GM18498 (cell line): ENCODE measurements at regions not wholly inside any gene's neighbourhood (a gene's known extent, or its start where the extent isn't known, plus 50 kb on each side); places are given as distances from the start of the nearest gene placed in this dataset.
"Not testable (repeated sequence)": the region's sequence is repeated elsewhere in the genome, so short reads cannot be mapped to it uniquely, and the experiment has no call there.

Experiments
- ATAC-seq: cut with Tn5 transposase; IDR thresholded peaks from one replicate; pipeline ENCODE4 v1.9.1; 2021; ENCODE audit warnings: mild to moderate bottlenecking, moderate library complexity; ENCODE audit not compliant: unreplicated experiment

DNA sequence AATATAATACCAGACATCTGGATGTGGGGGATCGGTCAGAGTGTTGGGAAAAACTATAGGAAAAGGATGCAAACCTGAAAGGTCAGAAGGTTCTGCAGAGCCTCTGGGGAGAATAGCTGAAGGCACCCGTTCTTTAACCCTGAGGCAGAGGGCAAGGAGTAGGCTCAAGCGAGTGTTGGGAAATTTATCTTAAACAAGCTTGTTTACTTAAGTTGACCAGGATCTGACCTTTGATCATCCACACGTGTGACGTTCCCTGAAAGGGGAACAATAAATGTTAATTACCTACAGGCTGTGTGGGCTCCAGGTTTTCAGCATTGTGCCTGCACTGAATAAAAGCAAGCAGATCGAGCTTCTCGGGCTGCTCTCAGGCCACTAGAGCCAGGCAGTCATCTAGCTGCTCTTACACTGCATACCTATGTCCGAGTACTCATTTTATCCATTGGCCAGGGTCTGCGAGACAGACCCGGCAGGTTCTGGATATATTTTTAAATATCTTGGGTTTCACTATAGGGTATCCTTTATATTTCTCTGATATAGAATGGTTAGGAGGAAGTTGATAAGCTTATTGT, 400.6 kb upstream of the CHST9 start:
- no peak for ATAC-seq

DNA sequence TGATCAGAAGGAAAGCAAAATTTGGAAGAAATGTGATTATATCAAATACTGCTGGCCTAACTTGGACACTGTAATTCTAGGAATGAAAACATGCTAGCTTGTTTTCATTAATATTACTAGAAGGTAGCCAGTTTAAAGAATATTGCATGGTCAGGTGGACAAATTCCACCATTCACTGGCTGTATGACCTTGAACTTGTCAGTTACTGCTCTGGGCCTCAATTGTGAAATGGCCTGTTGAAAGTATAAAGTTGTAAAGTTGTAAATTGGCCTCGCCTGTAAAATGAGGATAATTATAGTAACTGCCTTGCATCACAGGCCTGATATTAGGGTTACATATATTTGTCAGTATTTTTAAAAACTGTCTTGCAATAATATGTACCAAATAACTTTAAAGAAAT, 398.4 kb upstream of the CHST9 start:
- no peak for ATAC-seq

DNA sequence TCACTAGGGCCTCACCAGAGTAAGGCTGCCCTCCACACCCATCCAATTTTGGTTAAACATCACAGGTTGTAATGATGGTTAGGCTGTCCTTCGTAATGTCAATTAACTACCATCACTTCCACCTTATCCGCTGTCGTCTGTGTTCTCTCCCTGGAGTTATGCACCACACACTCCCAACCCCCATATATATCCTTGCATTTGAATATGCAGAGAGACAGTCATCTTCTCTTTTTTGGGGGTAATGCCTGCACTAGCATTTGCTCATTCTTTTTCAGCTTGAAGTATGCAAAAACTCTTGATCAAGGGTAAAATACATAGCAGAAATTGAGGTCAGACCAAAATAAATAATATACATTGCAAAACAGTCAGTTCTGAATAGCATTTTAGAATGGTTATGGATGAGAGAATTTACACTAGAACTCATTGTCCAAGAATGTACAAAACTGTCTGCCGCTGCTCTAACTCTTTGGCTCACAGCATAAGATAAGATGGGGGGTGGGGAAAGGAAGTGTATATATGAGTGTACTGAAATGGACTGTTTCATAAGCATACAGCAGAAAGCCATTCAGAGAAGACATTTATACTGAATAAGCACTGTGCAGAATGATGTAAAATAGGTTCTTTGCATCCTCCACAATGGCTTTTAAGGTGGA, 397.8 kb upstream of the CHST9 start:
- no peak for ATAC-seq

DNA sequence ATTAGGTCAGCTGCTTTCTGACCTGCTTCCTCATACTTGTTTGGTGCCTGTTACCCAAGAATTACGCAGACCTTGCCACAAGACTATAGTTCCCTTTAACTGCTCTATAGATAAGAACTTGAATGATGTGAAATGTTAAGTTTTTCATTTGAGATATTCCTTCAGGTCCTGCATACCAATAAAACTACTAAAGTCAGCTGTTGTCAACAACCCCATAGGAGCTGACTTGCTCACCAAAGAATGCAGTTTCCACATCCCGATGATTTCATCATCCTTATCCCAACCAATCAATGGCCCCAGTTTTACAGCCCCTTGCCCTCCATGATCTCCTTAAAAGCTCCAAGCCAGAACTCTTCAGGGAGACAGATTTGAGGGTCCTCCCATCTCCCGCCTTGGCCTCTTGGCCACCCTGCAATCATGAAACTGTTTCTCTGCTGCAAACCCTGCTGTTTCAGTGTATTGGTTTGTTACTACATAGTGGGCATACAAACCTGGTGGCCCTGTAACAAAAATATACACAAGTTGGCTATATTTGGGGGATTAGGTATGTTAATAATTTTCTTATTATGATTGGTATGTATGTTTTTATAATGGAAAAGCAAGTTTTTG, 396.3 kb upstream of the CHST9 start:
- no peak for ATAC-seq

DNA sequence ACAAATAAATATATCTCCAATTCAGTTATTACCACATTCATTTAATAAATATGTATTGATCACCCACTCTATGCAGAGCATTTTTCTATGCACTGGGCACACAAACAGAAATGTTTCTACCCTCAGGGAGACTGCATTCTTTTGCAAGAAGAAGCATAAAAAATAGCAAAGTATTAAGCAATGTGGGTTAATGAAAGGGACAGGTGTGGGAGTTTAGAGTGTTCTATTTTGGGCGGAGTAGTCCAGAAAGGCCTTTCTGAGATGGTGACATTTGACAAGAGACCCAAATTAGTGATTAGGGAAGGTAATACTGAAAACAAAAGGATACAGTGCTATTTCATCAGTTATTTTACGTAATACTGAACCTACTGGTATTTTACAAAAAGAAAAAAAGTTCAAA, 394.3 kb upstream of the CHST9 start:
- no peak for ATAC-seq

DNA sequence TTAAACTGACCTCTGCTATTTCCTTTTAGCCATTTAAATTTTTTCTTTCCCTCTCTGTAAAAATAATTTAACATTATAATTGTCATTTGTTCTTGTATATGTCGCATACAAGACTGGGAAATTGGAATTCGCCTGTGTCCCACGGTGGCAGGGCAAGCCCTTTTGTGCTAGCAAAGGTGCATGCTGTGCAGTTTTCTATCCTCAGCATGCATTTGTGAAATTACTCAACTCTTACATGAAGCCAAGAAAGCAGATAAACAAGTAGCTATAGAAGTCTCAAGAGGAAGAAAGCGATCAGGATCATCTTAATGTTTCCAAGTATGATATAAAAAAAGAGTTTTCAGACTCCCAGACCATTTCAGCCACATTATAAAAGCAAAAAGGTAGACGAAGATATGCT, 392.6 kb upstream of the CHST9 start:
- no peak for ATAC-seq

DNA sequence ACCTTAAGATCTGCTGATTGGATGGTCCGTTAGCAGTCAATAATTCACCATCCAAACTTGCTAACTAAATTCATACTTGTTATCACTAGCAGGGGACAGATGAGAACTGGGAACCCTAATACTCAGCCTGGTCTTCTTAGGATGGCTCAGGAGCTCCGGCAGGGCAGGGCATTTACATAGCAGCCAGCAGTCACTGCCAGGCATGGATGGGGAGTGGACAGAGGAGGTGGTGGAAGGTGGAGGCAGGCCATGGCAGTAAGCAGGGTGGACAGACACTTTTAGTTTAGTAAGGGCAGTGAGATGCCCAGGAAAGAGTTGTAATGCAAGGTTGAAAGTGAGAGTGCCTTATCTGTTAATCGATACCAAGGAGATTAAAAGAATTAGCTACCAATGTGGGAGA, 392.2 kb upstream of the CHST9 start:
- no peak for ATAC-seq

DNA sequence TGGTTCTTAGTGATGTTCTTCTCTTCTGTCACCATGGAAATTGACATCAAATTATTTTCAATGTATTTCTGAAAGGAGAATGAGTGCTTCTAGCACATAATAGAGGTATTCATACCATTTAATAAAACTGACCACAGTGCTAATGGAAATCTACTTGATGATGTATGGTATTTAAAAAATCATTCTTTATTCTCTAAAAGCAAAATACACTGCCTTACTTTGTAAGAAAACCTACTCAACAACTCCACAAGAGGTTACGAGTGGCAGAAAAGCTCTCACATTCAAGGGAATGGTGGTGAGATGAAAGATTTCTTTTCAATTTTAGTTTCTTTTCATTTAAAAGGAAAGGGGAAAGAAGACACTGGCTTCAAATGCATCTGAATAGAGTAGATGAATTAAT, 382.3 kb upstream of the CHST9 start:
- no peak for ATAC-seq

DNA sequence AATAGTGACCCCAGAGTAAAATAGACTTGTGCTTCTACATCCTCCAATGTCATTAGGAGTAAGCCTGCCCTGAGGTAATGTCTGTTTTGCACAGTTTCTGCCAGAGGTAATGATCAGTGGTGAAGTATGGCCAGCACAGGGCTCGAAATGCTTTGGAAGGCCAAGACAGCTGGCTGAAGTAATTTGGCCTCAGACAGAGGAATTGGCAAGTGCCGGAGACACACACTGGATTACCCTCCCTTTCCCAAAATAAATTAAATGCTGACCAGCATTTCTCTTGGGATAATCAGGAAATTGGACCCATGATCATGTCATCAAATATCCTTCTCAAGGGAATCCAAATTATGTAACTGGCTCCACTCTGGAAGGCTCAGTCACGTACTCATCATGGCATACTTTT, 379.0 kb upstream of the CHST9 start:
- no peak for ATAC-seq

DNA sequence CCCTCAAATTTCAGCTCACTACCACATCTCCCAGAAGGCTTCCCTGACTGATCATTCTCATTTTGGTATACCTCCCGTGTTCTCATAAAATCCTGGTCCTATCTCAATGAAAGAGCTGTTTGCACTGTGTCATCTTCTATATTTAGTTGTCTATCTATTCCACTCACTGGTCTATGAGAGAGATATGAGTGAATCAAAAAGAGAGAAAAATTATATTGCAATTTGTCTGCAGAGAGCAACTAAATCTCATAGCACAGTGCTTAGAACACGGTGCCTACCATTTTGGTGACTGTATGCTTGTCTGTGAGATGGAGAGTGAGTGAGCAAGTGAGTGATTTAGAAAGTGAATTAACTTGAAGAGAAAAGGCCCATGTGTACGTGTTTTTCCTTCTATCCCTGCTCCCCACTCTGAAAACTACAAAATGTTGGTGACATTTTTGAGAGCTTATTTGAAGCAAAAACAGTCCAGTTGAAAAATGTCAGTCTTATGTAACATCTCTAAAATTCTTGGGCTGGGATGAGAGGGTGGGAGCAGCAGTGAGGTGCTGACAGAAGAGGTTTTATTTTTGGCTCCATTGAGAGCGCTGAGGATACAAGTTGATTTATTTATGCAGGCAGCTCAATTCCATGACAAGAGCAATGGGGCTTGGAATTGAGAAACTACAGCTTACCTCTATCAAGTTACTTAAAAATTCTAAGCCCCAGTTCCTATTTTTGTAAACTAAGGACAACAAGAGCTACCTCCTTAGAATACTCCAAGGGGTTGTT, 373.5 kb upstream of the CHST9 start:
- no peak for ATAC-seq

DNA sequence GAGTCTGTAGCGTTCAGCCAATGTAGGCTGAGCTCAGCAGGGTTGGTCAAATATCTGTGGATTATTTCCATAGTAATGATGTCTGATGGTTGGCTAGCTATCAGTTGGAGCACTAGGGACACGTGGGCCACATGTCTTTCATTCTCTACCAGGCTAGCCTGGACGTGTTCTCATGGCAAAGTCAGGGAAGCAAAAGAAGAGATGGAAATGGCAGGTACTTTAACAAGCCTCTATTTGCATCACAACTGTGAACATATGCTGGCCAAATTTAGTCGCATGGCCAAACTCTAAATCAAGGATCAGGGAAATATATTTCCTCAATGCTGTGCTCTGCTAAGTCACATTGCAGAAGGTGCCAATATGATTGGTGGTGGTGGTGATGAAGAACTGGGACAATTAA, 371.6 kb upstream of the CHST9 start:
- ATAC-seq = no peak

DNA sequence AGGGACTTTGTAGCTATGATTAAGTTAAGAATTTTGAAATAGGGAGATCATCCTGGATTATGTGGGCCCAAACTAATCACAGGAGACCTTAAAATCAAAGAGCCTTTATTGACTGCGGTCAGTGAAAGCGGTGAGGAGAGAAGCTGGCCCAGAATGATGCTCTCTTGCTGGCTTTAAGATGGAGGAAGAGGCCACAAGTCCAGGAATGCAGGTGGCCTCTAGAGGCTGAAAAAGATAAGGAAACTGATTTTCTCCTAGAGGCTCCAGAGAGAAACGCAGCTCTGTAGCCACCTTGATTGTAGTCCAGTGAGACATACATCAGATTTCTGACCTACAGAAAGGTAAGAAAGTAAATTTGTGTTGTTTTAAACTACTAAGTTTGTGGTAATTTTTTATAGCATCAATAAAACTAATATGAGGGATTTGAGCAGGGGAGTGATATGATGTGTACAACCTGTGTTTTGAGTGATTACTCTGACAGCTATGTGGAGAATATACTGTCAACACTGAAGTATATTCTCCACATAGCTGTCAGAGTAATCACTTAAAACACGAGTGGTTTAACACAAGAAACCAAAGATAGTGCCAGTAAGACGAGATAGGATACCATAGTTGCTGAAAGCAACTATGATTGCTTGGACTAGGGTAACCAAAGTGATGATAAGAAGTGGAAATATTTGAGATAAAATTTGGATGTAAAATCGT, 364.4 kb upstream of the CHST9 start:
- ATAC-seq = no peak

DNA sequence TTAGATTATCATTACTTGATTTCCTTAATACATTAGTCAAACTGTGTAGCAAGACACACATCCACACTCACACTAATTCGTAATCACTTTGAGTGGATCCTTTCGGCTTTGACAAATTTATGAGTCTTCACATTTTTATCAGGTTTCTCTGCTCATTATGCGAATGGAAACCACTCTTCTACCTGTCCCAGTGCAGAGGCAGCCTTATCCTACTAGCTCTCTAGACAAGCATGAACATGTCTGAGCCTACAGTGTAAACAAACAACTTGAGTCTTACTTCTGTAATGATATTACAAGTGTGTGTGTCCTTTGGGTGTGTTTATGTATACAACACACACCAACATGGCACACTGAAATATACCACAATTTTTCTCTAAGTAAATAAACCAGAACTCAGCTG, 361.9 kb upstream of the CHST9 start:
- no peak for ATAC-seq

DNA sequence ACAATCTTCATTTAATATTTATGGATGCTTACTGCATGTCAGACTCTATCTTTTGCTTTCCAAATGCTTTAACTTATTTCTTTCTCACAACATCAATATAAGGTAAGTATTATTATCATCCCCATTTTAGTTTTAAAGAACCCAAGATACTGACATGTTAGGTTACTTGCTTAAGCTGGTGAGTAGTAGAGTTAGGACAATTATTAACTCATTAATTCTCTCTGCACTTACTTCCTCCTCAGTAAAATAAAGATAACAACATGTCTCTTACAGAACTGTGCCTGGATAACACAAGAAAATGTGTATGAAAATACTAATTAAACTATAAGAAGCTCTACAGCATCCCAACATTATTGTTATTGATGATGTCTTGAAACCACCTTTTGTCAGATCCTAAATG, 359.1 kb upstream of the CHST9 start:
- no peak for ATAC-seq

DNA sequence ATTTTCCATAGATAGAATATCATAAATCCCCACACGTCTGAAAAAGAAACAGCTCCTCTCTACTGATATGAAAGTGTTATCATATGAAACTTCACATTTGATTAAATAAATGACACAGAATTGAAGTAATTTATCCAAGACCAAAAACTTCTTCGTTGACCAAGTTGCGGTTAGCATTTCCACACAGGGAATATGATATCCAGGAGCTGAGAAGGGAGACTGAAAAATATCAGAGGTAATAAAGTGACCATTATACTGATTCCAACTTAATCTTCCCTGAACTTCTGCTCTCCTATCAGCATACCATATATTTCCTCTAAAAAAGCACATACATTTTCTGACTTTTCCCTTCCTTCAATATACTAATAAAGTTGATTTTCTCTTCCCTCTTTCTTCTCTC, 356.2 kb upstream of the CHST9 start:
- ATAC-seq = no peak

DNA sequence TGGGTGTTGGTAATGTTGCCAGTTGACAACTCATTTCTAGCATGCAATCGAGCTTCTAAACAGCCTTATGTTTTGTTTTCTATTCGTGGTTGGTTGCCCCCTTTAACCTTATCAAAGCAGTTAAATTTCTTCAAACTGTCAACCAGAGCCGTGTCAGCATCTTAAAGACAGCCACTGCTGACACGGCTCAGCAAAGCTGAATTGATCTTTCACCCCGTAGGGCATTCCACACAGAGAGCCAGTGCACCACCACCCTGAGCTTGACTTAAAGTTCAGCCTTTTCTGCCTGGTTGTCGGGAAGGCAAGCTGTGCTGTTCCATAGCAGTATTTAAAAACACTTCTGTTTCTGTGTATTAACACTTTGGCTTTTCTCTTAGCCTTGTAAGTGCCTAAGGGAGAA, 355.0 kb upstream of the CHST9 start:
- no peak for ATAC-seq

DNA sequence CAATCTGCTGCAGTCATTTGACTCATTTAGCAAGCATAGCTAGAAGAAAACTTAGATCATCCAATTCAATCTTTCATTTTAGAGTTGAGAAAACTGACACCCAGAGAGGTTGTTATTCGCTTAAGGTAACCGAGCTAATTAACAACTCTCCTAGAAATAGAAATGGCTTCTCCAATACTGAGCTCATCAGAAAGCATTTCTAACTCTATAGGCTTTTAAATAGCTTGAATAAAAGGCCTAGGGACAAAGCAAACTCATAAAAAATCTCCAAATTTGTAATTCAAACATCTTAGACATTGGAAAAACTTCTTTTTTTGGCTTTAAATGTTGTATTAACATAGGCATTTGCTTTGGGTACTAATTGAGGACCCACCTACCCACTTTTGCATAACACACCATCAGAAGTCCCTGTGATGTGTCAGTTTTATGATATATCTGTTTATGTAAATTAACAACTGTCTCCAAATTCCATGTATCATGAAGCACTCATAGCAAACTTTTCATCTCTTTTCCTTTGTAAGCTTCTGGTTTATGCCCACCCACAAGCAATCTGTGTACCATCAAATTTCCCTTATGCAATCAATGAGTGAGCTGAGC, 343.9 kb upstream of the CHST9 start:
- no peak for ATAC-seq

DNA sequence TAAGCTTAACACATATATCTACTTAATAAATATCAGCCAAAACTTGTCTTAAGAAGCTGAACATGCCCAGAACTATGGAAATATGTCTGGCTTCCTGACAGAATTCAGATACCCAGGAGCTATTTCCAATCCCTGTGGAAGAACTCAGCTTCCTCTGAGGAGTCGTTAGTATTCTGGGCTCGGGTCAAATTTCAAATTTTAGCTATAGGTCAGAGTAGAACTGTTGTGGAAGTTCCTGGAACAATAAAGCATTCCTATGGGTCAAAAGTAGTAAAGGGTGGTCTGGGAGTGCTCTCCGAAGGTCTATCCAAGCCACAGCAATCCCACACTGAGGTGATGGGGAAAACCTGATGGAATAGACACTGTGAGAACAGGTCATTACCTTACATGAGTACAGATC, 342.7 kb upstream of the CHST9 start:
- ATAC-seq = no peak

DNA sequence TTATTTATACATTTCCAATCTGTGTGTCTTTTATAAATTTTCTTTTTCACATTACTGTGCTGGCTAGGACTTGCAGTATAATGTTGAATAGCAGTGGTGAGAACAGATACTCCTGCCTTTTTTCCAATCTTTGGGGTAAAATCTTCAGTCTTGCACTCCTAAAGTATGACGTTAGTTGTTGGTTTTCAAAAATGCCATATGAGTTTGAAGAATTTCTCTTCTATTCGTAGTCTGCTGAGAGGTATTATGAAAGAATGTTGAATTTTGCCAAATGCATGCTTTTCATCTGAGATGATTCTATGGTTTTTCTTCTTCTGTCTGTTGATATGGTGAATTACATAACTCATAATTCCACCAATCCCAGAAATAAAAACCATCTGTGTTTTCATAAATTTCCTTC, 335.3 kb upstream of the CHST9 start:
- no peak for ATAC-seq

DNA sequence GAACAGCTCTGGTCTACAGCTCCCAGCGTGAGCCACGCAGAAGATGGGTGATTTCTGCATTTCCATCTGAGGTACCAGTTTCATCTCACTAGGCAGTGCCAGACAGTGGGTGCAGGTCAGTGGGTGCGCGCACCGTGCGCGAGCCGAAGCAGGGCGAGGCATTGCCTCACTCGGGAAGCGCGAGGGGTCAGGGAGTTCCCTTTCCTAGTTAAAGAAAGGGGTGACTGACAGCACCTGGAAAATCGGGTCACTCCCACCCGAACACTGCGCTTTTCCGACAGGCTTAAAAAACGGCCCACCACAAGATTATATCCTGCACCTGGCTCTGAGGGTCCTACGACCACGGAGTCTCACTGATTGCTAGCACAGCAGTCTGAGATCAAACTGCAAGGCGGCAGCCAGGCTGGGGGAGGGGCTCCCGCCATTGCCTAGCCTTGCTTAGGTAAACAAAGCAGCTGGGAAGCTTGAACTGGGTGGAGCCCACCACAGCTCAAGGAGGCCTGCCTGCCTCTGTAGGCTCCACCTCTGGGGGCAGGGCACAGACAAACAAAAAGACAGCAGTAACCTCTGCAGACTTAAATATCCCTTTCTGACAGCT, 325.0 kb upstream of the CHST9 start:
- ATAC-seq = not testable (repeated sequence)

DNA sequence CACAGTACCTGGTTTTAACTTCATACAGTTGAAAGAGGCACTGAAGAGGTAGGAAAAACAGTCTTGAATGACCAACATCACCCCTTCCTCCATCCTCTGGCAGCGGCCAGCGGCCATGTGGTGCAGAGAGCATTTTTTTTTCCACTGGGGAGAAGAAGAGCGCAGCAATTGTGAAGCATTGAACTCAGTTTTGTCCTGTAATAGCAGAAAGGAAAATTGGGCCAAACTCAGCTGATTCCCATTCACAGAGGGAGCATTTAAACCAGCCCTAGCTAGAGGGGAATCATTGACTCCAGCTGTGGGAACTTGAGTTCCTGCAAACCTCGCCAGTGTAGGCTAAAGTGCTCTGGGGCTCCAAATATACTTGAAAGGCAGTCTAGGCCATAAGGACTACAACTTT, 316.6 kb upstream of the CHST9 start:
- ATAC-seq = no peak
